HCT116 (cell line): ENCODE measurements at regions not wholly inside any gene's neighbourhood (a gene's known extent, or its start where the extent isn't known, plus 50 kb on each side); places are given as distances from the start of the nearest gene placed in this dataset.

Source experiments
- ATF3 ChIP-seq: IDR thresholded peaks from 2 replicates; pipeline ENCODE4 v1.6.1; 2012
- CBX3 ChIP-seq: IDR thresholded peaks from 2 replicates; pipeline ENCODE4 v1.6.1; 2012; ENCODE audit warnings: low read depth
- CEBPB ChIP-seq: IDR thresholded peaks from 2 replicates; pipeline ENCODE4 v1.6.1; 2012; ENCODE audit warnings: low read depth
- EZH2 ChIP-seq: fragments of 200-600 bp; sonication (generic); IDR thresholded peaks from 2 replicates; pipeline ENCODE4 v1.6.1; 2017; ENCODE audit warnings: antibody characterized with exemption, mixed run types
- EZH2phosphoT487 ChIP-seq: fragments of 200-600 bp; IDR thresholded peaks from 2 replicates; pipeline ENCODE4 v1.6.1; 2018; ENCODE audit warnings: antibody characterized with exemption, borderline replicate concordance
- POLR2A ChIP-seq: IDR thresholded peaks from 2 replicates; pipeline ENCODE4 v1.7.0; 2011; ENCODE audit warnings: borderline replicate concordance; ENCODE audit not compliant: insufficient read depth, insufficient read length; ENCODE audit errors: extremely low read depth
- POLR2AphosphoS5 ChIP-seq: IDR thresholded peaks from 2 replicates; pipeline ENCODE4 v1.6.1; 2011; ENCODE audit warnings: mild to moderate bottlenecking, low read depth, low read length, moderate library complexity
- RAD21 ChIP-seq: IDR thresholded peaks from 2 replicates; pipeline ENCODE4 v1.6.1; 2012; ENCODE audit warnings: low read depth, mild to moderate bottlenecking
- YY1 ChIP-seq: IDR thresholded peaks from 2 replicates; pipeline ENCODE4 v1.6.1; 2011; ENCODE audit warnings: low read length, low read depth, moderate library complexity, mild to moderate bottlenecking; ENCODE audit not compliant: insufficient replicate concordance; ENCODE audit errors: extremely low read depth
- ZNF274 ChIP-seq: fragments of 200-500 bp; sonication (Bioruptor generic); IDR thresholded peaks from 2 replicates; pipeline ENCODE4 v1.6.1; 2014; ENCODE audit warnings: mild to moderate bottlenecking, low read depth, low read length, inconsistent platforms
- TF ChIP-seq, protein P1 (sequence below), 3 experiments: fragments of 200-600 bp in 1 of 3; sonication (generic) in 1 of 3; IDR thresholded peaks in 2 of 3; conservative IDR thresholded peaks in 1 of 3; 2 replicates each; pipeline ENCODE4 v1.5.1; 2012 to 2017; ENCODE audit warnings: low read depth in 2 of 3, low read length in 2 of 3, antibody characterized with exemption in 1 of 3, borderline replicate concordance in 1 of 3, control low read depth in 1 of 3, mild to moderate bottlenecking in 1 of 3, mixed read lengths in 1 of 3, mixed run types in 1 of 3, moderate library complexity in 1 of 3; ENCODE audit not compliant: insufficient read depth in 1 of 3
- TF ChIP-seq, protein P2 (sequence below): IDR thresholded peaks from 2 replicates; pipeline ENCODE4 v1.6.1; 2012

DNA sequence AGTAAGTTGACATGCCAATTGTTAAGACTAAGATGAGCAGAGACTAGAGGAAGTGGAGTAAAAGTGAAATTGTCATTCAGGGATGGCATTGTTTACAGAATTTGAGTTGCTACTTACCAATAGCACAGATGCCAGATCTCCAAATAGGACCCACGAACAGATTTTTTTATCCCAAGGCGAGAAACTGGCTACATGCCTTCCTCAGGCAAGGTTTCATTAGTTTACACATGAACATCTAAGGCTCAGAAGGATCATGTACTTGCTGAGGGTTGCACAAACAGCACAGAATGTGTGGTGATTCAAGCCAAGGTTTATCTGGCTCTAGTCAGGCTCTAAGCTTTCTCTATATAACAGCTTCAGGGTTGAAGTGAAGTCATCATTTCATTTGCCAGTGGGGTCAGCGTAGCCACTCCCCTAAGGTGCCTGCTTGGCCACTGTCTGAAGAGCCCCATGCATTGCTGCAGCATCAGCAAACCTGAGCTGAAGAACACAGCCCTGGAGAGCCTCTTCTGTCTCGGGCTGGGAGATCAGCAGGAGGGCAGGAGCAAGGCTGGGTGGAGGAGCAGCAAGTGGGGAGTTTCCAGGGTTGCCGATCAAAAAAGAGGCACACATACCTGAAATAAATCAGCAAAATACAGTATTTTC lies 193.0 kb upstream of the LCORL start:
- TF ChIP-seq ATF3: no peak
- TF ChIP-seq, protein P1, sequence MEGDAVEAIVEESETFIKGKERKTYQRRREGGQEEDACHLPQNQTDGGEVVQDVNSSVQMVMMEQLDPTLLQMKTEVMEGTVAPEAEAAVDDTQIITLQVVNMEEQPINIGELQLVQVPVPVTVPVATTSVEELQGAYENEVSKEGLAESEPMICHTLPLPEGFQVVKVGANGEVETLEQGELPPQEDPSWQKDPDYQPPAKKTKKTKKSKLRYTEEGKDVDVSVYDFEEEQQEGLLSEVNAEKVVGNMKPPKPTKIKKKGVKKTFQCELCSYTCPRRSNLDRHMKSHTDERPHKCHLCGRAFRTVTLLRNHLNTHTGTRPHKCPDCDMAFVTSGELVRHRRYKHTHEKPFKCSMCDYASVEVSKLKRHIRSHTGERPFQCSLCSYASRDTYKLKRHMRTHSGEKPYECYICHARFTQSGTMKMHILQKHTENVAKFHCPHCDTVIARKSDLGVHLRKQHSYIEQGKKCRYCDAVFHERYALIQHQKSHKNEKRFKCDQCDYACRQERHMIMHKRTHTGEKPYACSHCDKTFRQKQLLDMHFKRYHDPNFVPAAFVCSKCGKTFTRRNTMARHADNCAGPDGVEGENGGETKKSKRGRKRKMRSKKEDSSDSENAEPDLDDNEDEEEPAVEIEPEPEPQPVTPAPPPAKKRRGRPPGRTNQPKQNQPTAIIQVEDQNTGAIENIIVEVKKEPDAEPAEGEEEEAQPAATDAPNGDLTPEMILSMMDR (IDR thresholded peaks at IDR 0.05 in 2 of 3, conservative IDR thresholded peaks at IDR 0.05 in 1 of 3; ENCODE audit: borderline replicate concordance in 1 of 3, insufficient read depth in 1 of 3, low read depth in 2 of 3, low read length in 2 of 3): no peak
- TF ChIP-seq POLR2A: no peak
- no peak for TF ChIP-seq ZNF274
- TF ChIP-seq RAD21: no peak
- TF ChIP-seq CEBPB: no peak
- no peak for TF ChIP-seq YY1
- no peak for TF ChIP-seq EZH2
- TF ChIP-seq, protein P2, sequence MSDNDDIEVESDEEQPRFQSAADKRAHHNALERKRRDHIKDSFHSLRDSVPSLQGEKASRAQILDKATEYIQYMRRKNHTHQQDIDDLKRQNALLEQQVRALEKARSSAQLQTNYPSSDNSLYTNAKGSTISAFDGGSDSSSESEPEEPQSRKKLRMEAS: no peak
- no peak for TF ChIP-seq POLR2AphosphoS5
- TF ChIP-seq CBX3: no peak
- TF ChIP-seq EZH2phosphoT487: no peak
